K562 (cell line): ENCODE measurements at regions not wholly inside any gene's neighbourhood (a gene's known extent, or its start where the extent isn't known, plus 50 kb on each side); places are given as distances from the start of the nearest gene placed in this dataset.

ENCODE experiments used
- ETS2 ChIP-seq: IDR thresholded peaks from 2 replicates; pipeline ENCODE4 v1.6.1; 2016; ENCODE audit warnings: borderline replicate concordance, missing genetic modification characterization, mild to moderate bottlenecking, moderate library complexity, missing compliant biosample characterization; ENCODE audit not compliant: poor library complexity, severe bottlenecking
- SMC3 ChIP-seq: conservative IDR thresholded peaks from 2 replicates; pipeline ENCODE4 v1.6.1; 2011; ENCODE audit warnings: low read depth, low read length, improper control_type of control experiment; ENCODE audit not compliant: insufficient read depth
- ZNF395 ChIP-seq: fragments of 200-800 bp; sonication (Bioruptor generic); IDR thresholded peaks from 2 replicates; pipeline ENCODE4 v1.6.1; 2017; ENCODE audit warnings: missing genetic modification characterization, missing compliant biosample characterization

- TF ChIP-seq ETS2 (tag) (no peak), ZNF395 (CRISPR knock-in tag) (no peak), SMC3 (no peak)
These were observed 363.9 kb upstream of the CDH5 start for GRCh38 chr16:66002601-66003000.
